Left lung (tissue), 4 donors: ENCODE measurements at regions not wholly inside any gene's neighbourhood (a gene's known extent, or its start where the extent isn't known, plus 50 kb on each side); places are given as distances from the start of the nearest gene placed in this dataset.

Source experiments
- ATAC-seq: fragments of 200-7000 bp; cut with Tn5 transposase; one replicate; pipeline ENCODE4 v1.9.1; 2020; ENCODE audit warnings: moderate library complexity
- DNase-seq, 4 donors: peaks; one replicate each; pipeline ENCODE4 v3.0.0-alpha.2; 2013 to 2020
- H3K27ac ChIP-seq, 2 donors: fragments of 200-600 bp; sonication (generic) in 1 of 2; one replicate each; pipeline versions ENCODE4 v1.5.0 to v1.8.0; 2020 to 2021
- H3K27me3 ChIP-seq, 2 donors: fragments of 200-600 bp; sonication (generic) in 1 of 2; one replicate each; pipeline versions ENCODE4 v1.5.0 to v1.8.0; 2020 to 2021
- H3K36me3 ChIP-seq, 2 donors: fragments of 200-600 bp; sonication (generic) in 1 of 2; one replicate each; pipeline versions ENCODE4 v1.5.0 to v1.8.0; 2020 to 2021
- H3K4me1 ChIP-seq, 2 donors: fragments of 200-600 bp; one replicate each; pipeline ENCODE4 v1.8.0; 2021
- H3K4me3 ChIP-seq, 2 donors: fragments of 200-600 bp; sonication (generic) in 1 of 2; one replicate each; pipeline versions ENCODE4 v1.5.0 to v1.8.0; 2020 to 2021; ENCODE audit warnings: mild to moderate bottlenecking in 1 of 2
- H3K9me3 ChIP-seq, 2 donors: fragments of 200-600 bp; sonication (generic) in 1 of 2; one replicate each; pipeline versions ENCODE4 v1.5.0 to v1.8.0; 2020 to 2021
- CTCF ChIP-seq, 2 donors: fragments of 200-600 bp; sonication (generic) in 1 of 2; IDR thresholded peaks; one replicate each; pipeline versions ENCODE4 v1.5.0 to v1.8.0; 2021; ENCODE audit warnings: antibody characterized with exemption in 2 of 2
- intact Hi-C, 2 donors: fragments of 100-400 bp; cut with DNase I; formaldehyde crosslinking; loops; one replicate each; pipeline versions ENCODE4 v1.11.2 to v1.14.2; 2022
- donor health status: DM: no; HTN: yes; CAD: no.
- donor health status: DM: no; HTN: no; CAD: no.

- no peaks in the 10 kb centered on the region for H3K36me3 ChIP-seq
- TF ChIP-seq CTCF (IDR thresholded peaks at IDR 0.05), result no peak
- no peak overlapping the region for H3K27ac ChIP-seq
- no peaks in the 10 kb centered on the region for H3K9me3 ChIP-seq
- peaks cover 0 to 5% of the 10 kb centered on the region in 2 donors for H3K27me3 ChIP-seq
- DNase-seq (peak in 1 of 4 donors; percentile 67), ATAC-seq (no peak)
- intact Hi-C loops, result no loop called here
- no peak overlapping the region for H3K4me3 ChIP-seq
- H3K4me1 ChIP-seq, result no peaks in the 10 kb centered on the region
Measured at GRCh38 chr11:133746663-133747306, 98.5 kb downstream of the SPATA19 start.

GRCh38 chr11:133745791-133746190 is 99.5 kb downstream of the SPATA19 start:
- DNase-seq (no peak), ATAC-seq (no peak)
- Histone ChIP-seq H3K27ac (no peak overlapping the region), H3K36me3 (no peaks in the 10 kb centered on the region), H3K4me1 (no peaks in the 10 kb centered on the region), H3K4me3 (no peak overlapping the region), H3K27me3 (peaks cover 0 to 5% of the 10 kb centered on the region in 2 donors), H3K9me3 (no peaks in the 10 kb centered on the region)
- intact Hi-C loops, result no loop called here
- TF ChIP-seq CTCF (IDR thresholded peaks at IDR 0.05), result no peak

- intact Hi-C loops, result no loop called here
- ATAC-seq (no peak), DNase-seq (no peak)
- H3K27me3 ChIP-seq, result peaks cover 0 to under 1% of the 10 kb centered on the region in 2 donors
- H3K9me3 ChIP-seq, result no peaks in the 10 kb centered on the region
- H3K4me1 ChIP-seq, result no peaks in the 10 kb centered on the region
- H3K4me3 ChIP-seq, result no peak overlapping the region
- no peak for TF ChIP-seq CTCF (IDR thresholded peaks at IDR 0.05)
- no peaks in the 10 kb centered on the region for H3K36me3 ChIP-seq
- H3K27ac ChIP-seq, result no peak overlapping the region
Measured at GRCh38 chr11:133742353-133742752, 103.0 kb downstream of the SPATA19 start.

GRCh38 chr11:133740963-133741362 is 104.3 kb downstream of the SPATA19 start:
- no peaks in the 10 kb centered on the region for H3K9me3 ChIP-seq
- TF ChIP-seq CTCF (IDR thresholded peaks at IDR 0.05), result no peak
- no peak overlapping the region for H3K4me3 ChIP-seq
- H3K4me1 ChIP-seq, result no peaks in the 10 kb centered on the region
- no peak overlapping the region for H3K27ac ChIP-seq
- no peaks in the 10 kb centered on the region for H3K27me3 ChIP-seq
- ATAC-seq, result no peak
- no peaks in the 10 kb centered on the region for H3K36me3 ChIP-seq
- no peak for DNase-seq
- intact Hi-C loops, result no loop called here

GRCh38 chr11:133739481-133739880 is 105.8 kb downstream of the SPATA19 start:
- Histone ChIP-seq H3K9me3 (no peaks in the 10 kb centered on the region), H3K27ac (no peak overlapping the region), H3K4me3 (no peak overlapping the region), H3K36me3 (no peaks in the 10 kb centered on the region), H3K27me3 (no peaks in the 10 kb centered on the region), H3K4me1 (no peaks in the 10 kb centered on the region)
- no peak for DNase-seq
- ATAC-seq, result no peak
- TF ChIP-seq CTCF (IDR thresholded peaks at IDR 0.05), result no peak
- intact Hi-C loops, result no loop called here
